HG02571 (cell line): ENCODE measurements at regions not wholly inside any gene's neighbourhood (a gene's known extent, or its start where the extent isn't known, plus 50 kb on each side); places are given as distances from the start of the nearest gene placed in this dataset.

Experiments used
- ATAC-seq: cut with Tn5 transposase; IDR thresholded peaks from one replicate; pipeline ENCODE4 v1.9.1; 2021; ENCODE audit warnings: mild to moderate bottlenecking, moderate library complexity; ENCODE audit not compliant: unreplicated experiment

DNA sequence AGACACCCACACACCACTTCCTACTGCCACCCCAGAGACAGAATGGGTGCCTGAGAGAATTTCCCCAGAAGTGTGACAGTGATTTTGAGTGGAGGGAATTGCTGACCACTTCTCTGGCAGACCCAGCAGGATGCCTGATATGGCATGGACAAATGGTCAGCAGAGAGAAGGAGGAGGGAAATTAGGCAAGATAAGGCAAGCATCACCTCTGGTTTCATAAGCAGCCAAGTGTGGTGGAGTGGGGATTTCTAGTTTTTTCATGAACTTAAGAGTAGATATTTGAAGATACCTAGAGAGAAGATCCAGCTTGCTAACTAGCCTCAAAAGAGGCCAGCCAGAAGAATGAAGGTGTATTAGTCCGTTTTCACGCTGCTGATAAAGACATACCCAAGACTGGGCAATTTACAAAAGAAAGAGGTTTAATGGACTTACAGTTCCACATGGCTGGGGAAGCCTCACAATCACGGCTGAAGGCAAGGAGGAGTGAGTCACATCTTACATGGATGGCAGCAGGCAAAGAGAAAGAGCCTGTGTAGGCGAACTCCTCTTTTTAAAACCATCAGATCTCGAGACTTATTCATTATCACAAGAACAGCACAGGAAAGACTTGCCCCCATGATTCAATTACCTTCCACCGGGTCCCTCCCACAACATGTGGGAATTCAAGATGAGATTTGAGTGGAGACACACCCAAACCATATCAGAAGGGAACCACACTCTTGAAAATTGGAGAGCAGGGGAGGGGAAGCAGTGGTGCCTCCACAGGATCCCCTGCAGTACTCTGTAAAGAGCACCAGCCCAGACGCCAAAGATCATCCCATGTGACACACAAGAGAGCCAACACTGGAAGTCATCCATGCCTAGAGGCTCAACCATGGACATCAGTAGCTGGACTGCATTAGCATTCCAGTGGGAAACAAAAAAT is 64.2 kb downstream of the RBM43 start:
- no peak for ATAC-seq

GRCh38 chr2:151193576-151193975 is 68.1 kb downstream of the RBM43 start:
- ATAC-seq: no peak

- no peak for ATAC-seq
Measured at GRCh38 chr2:151192681-151193080, 69.0 kb downstream of the RBM43 start.

DNA sequence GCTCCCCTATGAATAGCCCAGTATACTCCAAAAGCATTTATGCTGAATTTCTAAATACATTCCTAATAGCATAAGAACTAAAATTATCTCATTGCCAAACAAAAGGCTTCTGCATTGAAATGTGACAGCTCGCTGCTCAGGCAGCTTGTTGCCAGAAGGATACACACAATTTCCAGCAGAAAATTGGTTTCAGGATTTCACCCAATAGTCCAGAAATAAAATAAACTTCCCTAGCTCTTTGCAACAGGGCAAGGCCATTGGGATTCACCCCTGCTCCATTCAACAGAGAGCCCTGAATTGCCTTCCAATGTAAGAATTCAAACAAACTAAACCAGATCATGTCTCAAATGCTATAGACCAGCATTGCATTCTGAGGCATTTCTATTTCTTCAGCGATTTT is 70.7 kb downstream of the RBM43 start:
- ATAC-seq: no peak

DNA sequence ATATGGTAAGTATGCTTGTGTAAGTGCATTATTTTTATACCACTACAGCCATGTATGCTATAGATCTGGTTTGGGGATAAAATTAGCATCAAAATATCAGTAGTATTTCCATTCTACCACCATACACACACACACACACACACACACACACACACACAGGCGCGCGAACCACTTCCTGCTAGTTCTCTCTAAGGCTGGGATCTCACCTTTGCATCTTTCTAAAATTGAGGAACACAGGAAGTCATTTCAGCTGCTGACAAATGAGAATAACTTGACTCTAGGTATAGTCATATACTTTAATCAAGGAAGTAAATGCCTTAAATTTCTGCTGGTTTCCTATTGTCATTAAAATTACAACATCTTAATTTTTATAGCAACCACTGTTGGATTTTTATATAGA is 72.5 kb downstream of the RBM43 start:
- no peak for ATAC-seq

DNA sequence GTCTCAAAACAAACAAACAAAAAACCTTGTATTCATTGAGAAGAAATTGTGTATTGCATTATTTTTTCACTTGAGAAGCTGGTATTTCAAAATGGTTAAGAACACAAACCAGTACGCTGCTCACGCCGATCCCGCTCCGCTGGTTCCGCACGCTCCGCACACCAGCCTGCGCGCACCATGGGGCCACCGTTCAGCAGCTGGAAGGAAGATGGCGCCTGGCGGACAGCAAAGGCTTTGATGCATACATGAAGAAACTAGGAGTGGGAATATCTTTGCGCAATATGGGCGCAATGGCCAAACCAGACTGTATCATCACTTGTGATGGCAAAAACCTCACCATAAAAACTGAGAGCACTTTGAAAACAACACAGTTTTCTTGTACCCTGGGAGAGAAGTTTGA is 75.7 kb downstream of the RBM43 start:
- ATAC-seq: no peak

- no peak for ATAC-seq
Measured at GRCh38 chr2:151182899-151183809, 78.5 kb downstream of the RBM43 start.

DNA sequence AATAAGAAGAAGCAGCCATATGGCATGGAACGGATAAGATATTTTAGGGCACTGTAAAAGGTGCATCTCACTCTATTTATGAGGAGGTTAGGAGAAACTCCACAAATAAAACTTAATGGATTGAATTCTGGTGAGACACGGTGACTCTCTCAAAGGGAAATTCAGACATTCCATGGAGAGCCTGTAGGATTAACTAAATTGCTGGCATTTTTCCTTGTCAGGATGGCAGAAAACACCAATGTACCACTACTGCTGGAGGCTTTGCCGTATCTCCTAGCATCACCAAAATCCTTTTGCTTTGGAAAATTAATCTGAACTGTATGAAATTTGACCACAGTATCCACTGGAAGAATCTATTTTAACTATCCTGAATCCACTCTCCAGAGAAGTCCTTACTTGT is 79.3 kb downstream of the RBM43 start:
- no peak for ATAC-seq

DNA sequence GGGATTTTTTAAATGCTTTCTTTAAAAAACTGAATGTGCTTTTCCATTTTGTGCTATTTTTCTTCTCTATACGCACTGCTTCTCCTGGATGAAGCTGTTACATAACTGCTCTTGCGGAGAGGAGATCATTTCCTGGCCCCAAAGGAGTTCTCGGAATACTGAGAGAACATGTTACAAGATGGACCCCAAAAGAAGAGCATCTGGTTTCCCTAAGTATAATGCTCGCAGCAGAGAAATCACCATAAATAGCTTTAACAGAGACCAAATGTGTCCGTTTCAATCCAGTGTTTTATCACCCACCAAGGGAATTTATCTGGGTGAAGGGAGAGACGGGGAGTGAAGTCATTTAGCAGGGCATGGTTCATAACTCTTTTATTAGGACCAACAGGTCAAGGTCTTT is 80.1 kb downstream of the RBM43 start:
- no peak for ATAC-seq

GRCh38 chr2:151180123-151180522 is 81.5 kb downstream of the RBM43 start:
- no peak for ATAC-seq

DNA sequence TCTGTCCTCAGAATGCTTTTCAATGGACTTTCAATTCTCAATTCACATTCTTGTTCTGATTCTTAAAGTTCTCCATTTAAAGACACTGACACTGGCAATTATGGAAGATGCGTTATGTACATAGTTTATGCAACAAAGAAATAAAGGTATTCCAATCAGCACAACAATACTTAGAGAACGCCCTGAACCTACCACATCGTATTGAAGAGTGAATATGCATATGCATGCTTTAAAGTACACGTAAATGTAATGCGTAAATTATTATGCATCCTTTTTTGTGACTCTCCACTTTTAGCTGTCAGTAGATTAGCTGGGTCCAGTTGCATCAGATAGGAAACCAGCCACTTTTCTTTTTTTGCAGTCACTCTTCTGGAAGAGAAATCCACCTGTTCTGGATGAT is 83.5 kb downstream of the RBM43 start:
- ATAC-seq: no peak

DNA sequence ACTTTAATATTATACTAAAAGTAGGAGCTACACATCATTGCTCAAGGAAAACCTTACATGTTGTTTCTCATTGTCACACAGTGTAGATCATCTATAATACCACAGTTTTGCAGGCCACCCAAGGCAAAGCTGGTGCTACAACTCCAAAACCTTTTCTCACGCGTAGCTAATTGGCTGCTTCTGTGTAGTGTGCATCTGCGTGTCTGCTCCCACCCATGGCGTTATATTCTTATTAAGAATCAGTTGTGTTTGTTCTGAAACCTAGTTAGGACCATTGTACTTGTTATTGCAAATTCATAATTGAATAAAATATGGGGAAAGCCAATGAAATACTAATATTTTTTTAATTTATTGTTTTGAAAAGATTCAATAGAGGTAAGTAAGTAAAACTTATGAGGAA is 83.9 kb downstream of the RBM43 start:
- no peak for ATAC-seq

DNA sequence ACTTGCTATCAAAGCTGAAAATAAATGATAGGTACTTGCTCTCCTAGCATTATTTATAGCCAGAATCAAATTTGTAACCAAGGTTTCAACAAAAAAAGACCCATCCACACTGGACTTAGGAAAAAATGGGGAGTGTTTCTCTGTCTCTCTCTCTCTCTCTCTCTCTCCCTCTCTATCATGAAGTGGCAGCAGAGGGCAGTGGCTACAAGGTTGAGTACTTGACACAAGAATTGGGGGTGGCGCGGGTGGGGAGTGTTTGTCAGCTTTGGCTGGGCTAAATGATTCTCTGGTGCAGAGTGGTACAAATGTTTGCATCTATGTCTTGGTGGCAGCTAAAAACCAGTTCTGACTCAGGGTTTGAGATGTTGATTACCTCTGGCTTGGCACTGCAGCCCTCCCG is 85.0 kb downstream of the RBM43 start:
- ATAC-seq: no peak

GRCh38 chr2:151175864-151176263 is 85.8 kb downstream of the RBM43 start:
- no peak for ATAC-seq

DNA sequence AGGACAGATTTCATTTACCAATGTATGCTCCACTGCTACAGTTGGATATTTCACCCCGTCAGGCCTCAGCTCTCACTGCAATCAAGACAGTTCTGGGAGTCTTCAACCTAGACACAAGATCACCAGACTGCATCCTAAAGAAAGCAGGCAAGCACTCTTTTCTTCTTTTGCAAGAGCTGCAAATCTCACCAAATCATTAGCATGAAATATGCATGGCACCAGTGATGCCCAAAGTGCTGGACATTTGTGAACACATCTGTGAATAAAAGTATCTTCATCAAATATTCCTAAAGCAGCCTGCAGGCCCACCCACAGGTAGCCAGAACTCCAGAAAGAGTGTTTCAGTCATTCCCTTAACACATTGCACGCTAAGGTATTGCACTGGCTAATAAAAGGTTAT is 87.5 kb downstream of the RBM43 start:
- no peak for ATAC-seq

DNA sequence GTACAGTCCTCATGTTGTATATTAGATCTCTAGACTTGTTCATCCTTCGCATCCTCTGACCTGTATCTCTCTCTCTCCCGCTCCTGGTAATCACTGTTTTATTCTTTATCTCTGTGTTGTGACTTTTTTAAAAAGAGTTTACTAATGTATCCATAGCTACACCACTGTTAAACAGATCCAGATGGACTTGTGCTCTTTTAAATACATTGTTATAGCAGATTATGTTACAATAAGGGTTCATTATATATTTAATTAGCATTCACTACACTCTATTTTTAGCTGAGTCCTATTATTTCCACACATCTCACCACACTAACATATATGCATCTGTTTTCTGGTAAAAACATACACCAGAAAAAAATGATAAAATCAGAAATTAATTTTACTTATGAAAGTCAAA is 90.5 kb downstream of the RBM43 start:
- ATAC-seq: no peak

DNA sequence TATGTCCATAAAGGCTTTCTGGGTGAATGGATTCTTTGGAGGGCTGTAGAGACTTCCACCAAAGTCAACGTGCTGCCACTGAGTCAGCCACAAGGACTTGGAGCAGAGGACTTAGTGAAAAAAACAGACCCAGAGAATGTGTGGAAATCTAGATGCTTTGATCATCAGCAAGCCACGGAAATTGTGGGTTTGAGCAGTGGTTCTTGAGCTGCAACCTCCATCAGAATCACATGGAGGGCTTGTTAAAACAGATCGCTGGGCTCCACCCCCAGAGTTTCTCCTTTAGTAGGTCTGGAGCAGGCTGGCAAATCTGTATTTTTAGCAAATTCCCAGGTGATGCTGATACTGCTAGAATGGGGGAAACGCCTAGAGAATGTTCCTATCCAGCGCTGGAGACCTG is 95.3 kb downstream of the RBM43 start:
- no peak for ATAC-seq

- ATAC-seq: no peak
Measured at GRCh38 chr2:151165105-151165684, 96.5 kb downstream of the RBM43 start.

DNA sequence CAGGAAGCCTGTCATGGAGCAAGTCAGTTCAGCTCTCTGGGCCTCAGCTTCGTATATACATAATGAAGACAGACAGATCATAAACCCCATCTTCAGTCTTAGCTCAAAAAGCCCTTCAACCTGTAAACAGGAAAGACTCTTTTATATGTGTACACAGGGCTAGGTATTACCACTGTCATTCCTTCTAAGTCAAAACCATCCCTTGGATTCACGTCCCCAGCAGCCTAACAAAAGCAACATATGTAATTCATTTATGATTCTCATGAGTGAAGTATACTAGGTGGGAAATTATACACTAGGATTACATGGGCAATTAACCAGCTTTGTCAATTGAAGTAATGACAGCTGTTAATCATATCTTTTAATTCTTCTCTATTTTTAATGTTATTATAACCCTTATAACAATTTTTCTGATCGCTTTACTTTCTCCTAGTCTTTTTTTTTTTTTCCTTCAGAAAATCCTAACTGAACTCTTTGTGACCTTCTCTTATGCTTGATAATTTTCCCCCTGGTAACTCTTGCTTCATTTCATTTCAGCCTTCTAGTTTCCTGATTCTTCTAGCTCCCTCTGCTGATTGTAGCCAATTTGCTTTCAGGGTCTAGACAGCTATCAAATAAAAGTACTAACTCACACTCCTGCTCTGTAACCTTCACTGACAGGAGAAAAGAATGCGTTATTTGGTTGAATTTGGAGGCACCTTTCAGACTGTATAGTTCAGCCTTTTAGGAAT is 99.7 kb downstream of the RBM43 start:
- ATAC-seq: no peak

- no peak for ATAC-seq
Measured at GRCh38 chr2:151159109-151159662, 102.5 kb downstream of the RBM43 start.
